IMR-90 (cell line): ENCODE measurements at regions not wholly inside any gene's neighbourhood (a gene's known extent, or its start where the extent isn't known, plus 50 kb on each side); places are given as distances from the start of the nearest gene placed in this dataset.

Source experiments
- BHLHE40 ChIP-seq: fragments of 150-350 bp; IDR thresholded peaks from 2 replicates; pipeline ENCODE4 v1.6.1; 2016; ENCODE audit warnings: mild to moderate bottlenecking, low read depth, low read length
- CHD1 ChIP-seq: IDR thresholded peaks from 2 replicates; pipeline ENCODE4 v1.6.1; 2012; ENCODE audit warnings: low read depth, low read length, improper control_type of control experiment
- CTCF ChIP-seq: conservative IDR thresholded peaks from 2 replicates; pipeline ENCODE4 v1.5.1; 2012; ENCODE audit warnings: mild to moderate bottlenecking, low read depth, low read length, improper control_type of control experiment
- ELK1 ChIP-seq: fragments of 150-350 bp; IDR thresholded peaks from 2 replicates; pipeline ENCODE4 v1.6.1; 2016; ENCODE audit warnings: low read depth, mild to moderate bottlenecking, low read length, moderate library complexity, borderline replicate concordance
- FOS ChIP-seq: fragments of 150-350 bp; IDR thresholded peaks from 2 replicates; pipeline ENCODE4 v1.6.1; 2016; ENCODE audit warnings: low read depth, low read length
- MAFK ChIP-seq: IDR thresholded peaks from 2 replicates; pipeline ENCODE4 v1.6.1; 2012; ENCODE audit warnings: low read depth, low read length, improper control_type of control experiment
- MXI1 ChIP-seq: IDR thresholded peaks from 2 replicates; pipeline ENCODE4 v1.6.1; 2012; ENCODE audit warnings: low read depth, mild to moderate bottlenecking, low read length, moderate library complexity, borderline replicate concordance
- POLR2A ChIP-seq: IDR thresholded peaks from 2 replicates; pipeline ENCODE4 v1.6.1; 2012; ENCODE audit warnings: mild to moderate bottlenecking, low read depth, low read length
- RAD21 ChIP-seq: IDR thresholded peaks from 2 replicates; pipeline ENCODE4 v1.6.1; 2012; ENCODE audit warnings: low read length, improper control_type of control experiment
- SMC3 ChIP-seq: fragments of 150-350 bp; IDR thresholded peaks from 2 replicates; pipeline ENCODE4 v1.6.1; 2016; ENCODE audit warnings: low read depth, mild to moderate bottlenecking, antibody characterized with exemption, low read length, moderate library complexity
- USF2 ChIP-seq: fragments of 150-350 bp; IDR thresholded peaks from 2 replicates; pipeline ENCODE4 v1.6.1; 2017; ENCODE audit warnings: mild to moderate bottlenecking, antibody characterized with exemption, low read length, low read depth

- TF ChIP-seq CTCF (no peak), POLR2A (no peak), BHLHE40 (no peak), SMC3 (no peak), USF2 (no peak), MXI1 (no peak), ELK1 (no peak), FOS (no peak), MAFK (no peak), CHD1 (no peak), RAD21 (no peak)
Measured at GRCh38 chr18:77785415-77785975, 535.8 kb downstream of the GALR1 start.
